A549 (cell line): ENCODE measurements at regions not wholly inside any gene's neighbourhood (a gene's known extent, or its start where the extent isn't known, plus 50 kb on each side); places are given as distances from the start of the nearest gene placed in this dataset.

ENCODE experiments used
- ATAC-seq, 2 experiments: fragments of 200-7000 bp in 1 of 2; fragments of >200 bp in 1 of 2; cut with Nextera tagmentation in 1 of 2; cut with Tn5 transposase in 1 of 2; 3 replicates each; pipeline versions ENCODE4 v1.8.0 to v1.9.1; 2018 to 2020; ENCODE audit warnings: mild to moderate bottlenecking in 1 of 2, moderate library complexity in 1 of 2
- CTCF ChIA-PET: fragments of 300-600 bp; sonication (Branson Sonifier 250); formaldehyde crosslinking; extraction: SDS; loops from one replicate; lab custom pipeline; 2021; ENCODE audit warnings: antibody characterized with exemption, inconsistent platforms; lab: Yijun Ruan, JAX
- POLR2A ChIA-PET: fragments of 350-600 bp; formaldehyde crosslinking; extraction: SDS; loops from one replicate; lab custom pipeline; 2021; ENCODE audit warnings: antibody characterized with exemption, inconsistent platforms; lab: Yijun Ruan, JAX
- DNase-seq, 2 experiments: peaks; one replicate each; pipeline versions ENCODE4 v3.0.0 to v3.0.0-alpha.2; 2011 to 2016; ENCODE audit warnings: low read depth in 1 of 2, low spot score in 1 of 2
- FAIRE-seq: peaks from 2 replicates; lab custom pipeline; 2011; peaks lifted over from hg19 to GRCh38; lab: Jason Lieb, UNC
- H3K27ac ChIP-seq, 2 experiments: fragments of >200 bp; sonication (Bioruptor Twin); formaldehyde crosslinking; 3 replicates each; pipeline ENCODE4 v1.5.1; 2016 to 2017
- H3K4me1 ChIP-seq: fragments of >200 bp; sonication (Bioruptor Twin); formaldehyde crosslinking; 3 replicates; pipeline ENCODE4 v1.6.1; 2016
- H3K4me2 ChIP-seq: fragments of >200 bp; sonication (Bioruptor Twin); formaldehyde crosslinking; 3 replicates; pipeline ENCODE4 v1.6.1; 2016
- H3K4me3 ChIP-seq: fragments of >200 bp; sonication (Bioruptor Twin); formaldehyde crosslinking; 3 replicates; pipeline ENCODE4 v1.5.1; 2016
- H3K9me3 ChIP-seq: fragments of >200 bp; sonication (Bioruptor Twin); formaldehyde crosslinking; 3 replicates; pipeline ENCODE4 v1.6.1; 2016
- BCL3 ChIP-seq: fragments of >200 bp; sonication (Bioruptor Twin); formaldehyde crosslinking; IDR thresholded peaks from 3 replicates; pipeline ENCODE4 v1.6.1; 2016
- BHLHE40 ChIP-seq: IDR thresholded peaks from 2 replicates; pipeline ENCODE4 v1.6.1; 2012; ENCODE audit warnings: low read depth, low read length, inconsistent platforms
- CTCF ChIP-seq: fragments of >200 bp; sonication (Bioruptor Twin); formaldehyde crosslinking; IDR thresholded peaks from 3 replicates; pipeline ENCODE4 v1.5.1; 2016
- EHF ChIP-seq: fragments of 250-450 bp; sonication (Bioruptor Pico); IDR thresholded peaks from 2 replicates; pipeline ENCODE4 v1.5.0; 2020; ENCODE audit warnings: mild to moderate bottlenecking
- EHMT2 ChIP-seq: fragments of 200-600 bp; sonication (generic); IDR thresholded peaks from 2 replicates; pipeline ENCODE4 v1.6.1; 2016; ENCODE audit warnings: antibody characterized with exemption, low read depth, mild to moderate bottlenecking, moderate library complexity
- ELK1 ChIP-seq: fragments of 150-350 bp; IDR thresholded peaks from 2 replicates; pipeline ENCODE4 v1.6.1; 2014; ENCODE audit warnings: low read depth, mild to moderate bottlenecking, low read length
- ESRRA ChIP-seq: fragments of 150-350 bp; IDR thresholded peaks from 2 replicates; pipeline ENCODE4 v1.6.1; 2014; ENCODE audit warnings: mild to moderate bottlenecking, low read length, borderline replicate concordance
- FOSB ChIP-seq: fragments of 250-450 bp; sonication (Bioruptor Pico); IDR thresholded peaks from 2 replicates; pipeline ENCODE4 v1.5.0; 2020; ENCODE audit warnings: mild to moderate bottlenecking, moderate library complexity
- FOXS1 ChIP-seq: fragments of 250-450 bp; sonication (Bioruptor Pico); IDR thresholded peaks from 2 replicates; pipeline ENCODE4 v1.5.0; 2020; ENCODE audit warnings: mild to moderate bottlenecking, moderate library complexity
- HDAC2 ChIP-seq: fragments of 200-600 bp; sonication (generic); IDR thresholded peaks from 2 replicates; pipeline ENCODE4 v1.6.1; 2016
- HES2 ChIP-seq: fragments of >200 bp; sonication (Bioruptor Twin); formaldehyde crosslinking; IDR thresholded peaks from 2 replicates; pipeline ENCODE4 v1.6.1; 2016
- HEYL ChIP-seq: fragments of 250-450 bp; sonication (Bioruptor Pico); IDR thresholded peaks from 2 replicates; pipeline ENCODE4 v1.8.0; 2021; ENCODE audit warnings: mild to moderate bottlenecking, moderate library complexity
- KDM5A ChIP-seq: fragments of 200-600 bp; sonication (generic); IDR thresholded peaks from 2 replicates; pipeline ENCODE4 v1.6.1; 2016; ENCODE audit warnings: antibody characterized with exemption, mild to moderate bottlenecking
- MAFK ChIP-seq: fragments of 450-650 bp; IDR thresholded peaks from 2 replicates; pipeline ENCODE4 v1.6.1; 2014; ENCODE audit not compliant: partially characterized antibody
- NFE2L2 ChIP-seq: fragments of 150-350 bp; conservative IDR thresholded peaks from 2 replicates; pipeline ENCODE4 v1.6.1; 2014; ENCODE audit warnings: low read length
- NPAS2 ChIP-seq: fragments of 250-450 bp; sonication (Bioruptor Pico); IDR thresholded peaks from 2 replicates; pipeline ENCODE4 v1.8.0; 2022; ENCODE audit warnings: mild to moderate bottlenecking, moderate library complexity, borderline replicate concordance
- NR3C1 ChIP-seq: fragments of >200 bp; sonication (Bioruptor Twin); formaldehyde crosslinking; IDR thresholded peaks from 3 replicates; pipeline ENCODE4 v1.6.1; 2017
- PBX3 ChIP-seq: IDR thresholded peaks from 2 replicates; pipeline ENCODE4 v1.6.1; 2012
- POLR2A ChIP-seq: IDR thresholded peaks from 2 replicates; pipeline ENCODE4 v1.6.1; 2012; ENCODE audit warnings: mild to moderate bottlenecking, low read length
- POLR2AphosphoS2 ChIP-seq: conservative IDR thresholded peaks from 2 replicates; pipeline ENCODE4 v1.6.1; 2012; ENCODE audit warnings: low read length, improper control_type of control experiment, inconsistent platforms
- RAD21 ChIP-seq, 2 experiments: fragments of >200 bp in 1 of 2; sonication (Bioruptor Twin) in 1 of 2; formaldehyde crosslinking in 1 of 2; IDR thresholded peaks in 1 of 2; conservative IDR thresholded peaks in 1 of 2; 2 replicates in 1 of 2; 3 replicates in 1 of 2; pipeline ENCODE4 v1.6.1; 2012 to 2018; ENCODE audit warnings: inconsistent platforms in 1 of 2
- RARB ChIP-seq: fragments of 250-450 bp; sonication (Bioruptor Pico); IDR thresholded peaks from 2 replicates; pipeline ENCODE4 v1.8.0; 2021; ENCODE audit warnings: mild to moderate bottlenecking, moderate library complexity
- REST ChIP-seq: fragments of 200-600 bp; sonication (generic); IDR thresholded peaks from 2 replicates; pipeline ENCODE4 v1.6.1; 2016; ENCODE audit warnings: antibody characterized with exemption, mild to moderate bottlenecking, moderate library complexity
- USF2 ChIP-seq: fragments of 450-650 bp; IDR thresholded peaks from 2 replicates; pipeline ENCODE4 v1.6.1; 2014; ENCODE audit warnings: antibody characterized with exemption
- ZNF302 ChIP-seq: fragments of 250-450 bp; sonication (Bioruptor Pico); IDR thresholded peaks from 2 replicates; pipeline ENCODE4 v1.9.0; 2021; ENCODE audit warnings: inconsistent platforms, mild to moderate bottlenecking, moderate library complexity
- WGBS: methylation state at CpG from one replicate; pipeline ENCODE4 v1.1.6; 2017; ENCODE audit errors: missing lambda C conversion rate; 5-methylcytosine and 5-hydroxymethylcytosine counted together

- CTCF ChIA-PET: interaction anchor here (1.2 to 1.3 kb wide), 2 partner anchors 18 to 607 kb away, joined by 3 read pairs; no protein-coding TSS in a partner anchor
- no peak for ATAC-seq
- no peak overlapping the region for H3K4me3 ChIP-seq
- H3K27ac ChIP-seq: no peak overlapping the region
- 75% methylated on average over 8 of the region's 17 CpGs for WGBS
- no peak for FAIRE-seq
- H3K4me1 ChIP-seq: no peaks in the 10 kb centered on the region
- TF ChIP-seq EHMT2 (no peak), FOXS1 (no peak), NR3C1 (no peak), USF2 (no peak), HEYL (CRISPR knock-in tag) (no peak), NPAS2 (CRISPR knock-in tag) (no peak), CTCF (no peak), RAD21 (conservative IDR thresholded peaks at IDR 0.05 in 1 of 2, IDR thresholded peaks at IDR 0.05 in 1 of 2) (no peak), REST (no peak), POLR2AphosphoS2 (no peak), FOSB (CRISPR knock-in tag) (no peak), BHLHE40 (no peak), HDAC2 (no peak), KDM5A (no peak), EHF (CRISPR knock-in tag) (no peak), NFE2L2 (no peak), POLR2A (no peak)
- H3K9me3 ChIP-seq: no peaks in the 10 kb centered on the region
- no peak for DNase-seq
- POLR2A ChIA-PET: no interaction called here
- H3K4me2 ChIP-seq: no peak overlapping the region
Observed at GRCh38 chr22:49025791-49026493, 801.7 kb downstream of the BRD1 start.

GRCh38 chr22:49024775-49025440 lies 802.8 kb downstream of the BRD1 start:
- 0% methylated on average over 1 of the region's 17 CpGs for WGBS
- H3K9me3 ChIP-seq: no peaks in the 10 kb centered on the region
- H3K27ac ChIP-seq: no peak overlapping the region
- CTCF ChIA-PET: no interaction called here
- H3K4me3 ChIP-seq: no peak overlapping the region
- no peak for FAIRE-seq
- no peak for TF ChIP-seq BCL3
- TF ChIP-seq ESRRA: no peak
- no peak for TF ChIP-seq RARB (CRISPR knock-in tag)
- TF ChIP-seq PBX3: no peak
- no peak for TF ChIP-seq HDAC2
- TF ChIP-seq POLR2AphosphoS2: no peak
- no peak for TF ChIP-seq MAFK
- no peak for TF ChIP-seq HES2
- no peak for TF ChIP-seq USF2
- TF ChIP-seq ELK1: no peak
- no peak for TF ChIP-seq NR3C1
- TF ChIP-seq ZNF302: no peak
- TF ChIP-seq, all 56 proteins: peak for 0
- H3K4me1 ChIP-seq: no peaks in the 10 kb centered on the region
- DNase-seq (no peak), ATAC-seq (no peak)
- POLR2A ChIA-PET: no interaction called here
- no peak overlapping the region for H3K4me2 ChIP-seq
